Stimulated activated naive CD8-positive, alpha-beta T cell treated with anti-CD3 and anti-CD28 coated beads, Interleukin-15, amount 100 ng/mL, for 72 hours (primary cell): ENCODE measurements at regions not wholly inside any gene's neighbourhood (a gene's known extent, or its start where the extent isn't known, plus 50 kb on each side); places are given as distances from the start of the nearest gene placed in this dataset.
"Not testable (repeated sequence)": the region's sequence is repeated elsewhere in the genome, so short reads cannot be mapped to it uniquely, and the experiment has no call there.

Experiments used
- ATAC-seq: fragments of 150-1000 bp; cut with Tn5 transposase; 2 replicates; pipeline ENCODE4 v1.10.0; 2021; ENCODE audit warnings: mild to moderate bottlenecking, moderate library complexity
- DNase-seq, 2 donors: peaks; one replicate each; pipeline ENCODE4 v3.0.0; 2021 to 2022
- H3K27ac Mint-ChIP-seq, 2 donors: one replicate each; pipeline ENCODE4 v1.8.0; 2022; ENCODE audit warnings: mild to moderate bottlenecking in 2 of 2, mixed read lengths in 2 of 2, moderate library complexity in 2 of 2
- H3K27me3 Mint-ChIP-seq: one replicate; pipeline ENCODE4 v1.8.0; 2022; ENCODE audit warnings: mixed read lengths
- H3K4me1 Mint-ChIP-seq: one replicate; pipeline ENCODE4 v1.8.0; 2022; ENCODE audit warnings: mild to moderate bottlenecking, mixed read lengths
- H3K4me3 Mint-ChIP-seq, 2 donors: one replicate each; pipeline ENCODE4 v1.8.0; 2022; ENCODE audit warnings: mild to moderate bottlenecking in 2 of 2, mixed read lengths in 2 of 2, moderate library complexity in 1 of 2
- H3K9me3 Mint-ChIP-seq, 2 donors: one replicate each; pipeline ENCODE4 v1.8.0; 2022; ENCODE audit warnings: mixed read lengths in 2 of 2

DNA sequence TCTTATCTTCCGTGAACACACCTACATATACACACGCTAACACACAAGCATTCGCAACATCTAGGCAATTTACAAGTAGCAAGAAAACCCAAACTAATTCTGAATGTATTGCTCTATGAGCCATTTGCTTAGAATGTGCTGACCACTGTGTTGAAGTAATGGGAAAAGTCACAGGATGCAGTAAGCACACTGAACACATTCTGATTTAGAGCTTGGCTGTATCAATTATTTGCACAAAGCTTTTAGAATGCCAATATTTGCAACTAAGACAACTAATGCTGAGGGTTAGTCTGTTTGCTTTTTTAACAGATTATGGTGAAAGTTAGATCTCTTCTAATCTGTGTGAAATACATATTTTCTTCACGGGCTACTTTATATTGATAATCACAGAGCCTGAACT lies 179.8 kb upstream of the ELAC2 start:
- H3K27ac Mint-ChIP-seq = no peak overlapping the region
- ATAC-seq (no peak), DNase-seq (no peak)
- H3K4me1 Mint-ChIP-seq = no peaks in the 10 kb centered on the region
- peaks cover 0 to 7% of the 10 kb centered on the region in 2 donors for H3K9me3 Mint-ChIP-seq
- no peak overlapping the region for H3K4me3 Mint-ChIP-seq
- H3K27me3 Mint-ChIP-seq = peaks cover 8% of the 10 kb centered on the region

DNA sequence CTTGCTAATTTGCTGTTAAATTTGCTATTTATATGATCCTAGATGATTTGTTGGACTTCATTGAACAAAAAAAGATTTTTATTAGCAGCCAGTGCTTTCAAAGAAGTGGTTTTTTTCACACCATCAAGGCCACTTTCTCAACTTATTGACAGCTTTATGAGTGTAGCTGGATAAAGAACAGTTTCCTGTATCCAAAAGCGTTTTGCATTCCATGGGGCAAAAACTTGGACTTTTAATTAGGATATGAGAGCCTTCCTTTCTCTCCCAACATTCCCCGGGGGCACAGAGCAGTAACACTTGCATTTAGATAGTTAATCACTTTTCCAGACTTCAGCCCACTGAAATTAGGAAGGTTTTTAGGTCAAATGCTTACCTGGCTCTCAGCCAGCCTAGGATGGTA lies 177.1 kb upstream of the ELAC2 start:
- no peak for DNase-seq
- Mint-ChIP-seq H3K27me3 (peaks cover 8% of the 10 kb centered on the region), H3K4me1 (no peaks in the 10 kb centered on the region), H3K27ac (no peak overlapping the region), H3K9me3 (peaks cover 8 to 17% of the 10 kb centered on the region in 2 donors), H3K4me3 (no peak overlapping the region)
- ATAC-seq = no peak

DNA sequence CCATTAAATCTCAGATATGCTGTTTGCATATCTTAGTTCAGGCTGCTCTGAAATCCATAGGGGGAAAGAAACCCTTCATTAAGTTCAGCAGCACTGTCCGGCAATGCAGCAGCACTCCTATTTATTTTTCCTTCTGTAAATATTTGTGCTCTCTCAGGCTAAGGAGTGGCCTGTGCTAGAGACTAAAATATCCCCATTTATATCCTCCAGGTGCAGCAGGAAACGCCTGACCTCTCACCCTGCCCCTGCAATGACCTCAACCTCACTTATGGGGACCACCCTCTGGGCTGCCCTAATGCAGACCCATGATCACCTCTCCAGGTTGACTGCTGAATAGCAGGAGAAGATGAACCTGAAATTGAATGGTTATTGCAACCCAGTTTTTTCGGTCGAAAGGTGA lies 165.0 kb upstream of the ELAC2 start:
- Mint-ChIP-seq H3K9me3 (peaks cover 0 to 6% of the 10 kb centered on the region in 2 donors), H3K4me1 (no peaks in the 10 kb centered on the region), H3K27me3 (no peaks in the 10 kb centered on the region), H3K4me3 (no peak overlapping the region), H3K27ac (no peak overlapping the region)
- DNase-seq (no peak), ATAC-seq (no peak)

DNA sequence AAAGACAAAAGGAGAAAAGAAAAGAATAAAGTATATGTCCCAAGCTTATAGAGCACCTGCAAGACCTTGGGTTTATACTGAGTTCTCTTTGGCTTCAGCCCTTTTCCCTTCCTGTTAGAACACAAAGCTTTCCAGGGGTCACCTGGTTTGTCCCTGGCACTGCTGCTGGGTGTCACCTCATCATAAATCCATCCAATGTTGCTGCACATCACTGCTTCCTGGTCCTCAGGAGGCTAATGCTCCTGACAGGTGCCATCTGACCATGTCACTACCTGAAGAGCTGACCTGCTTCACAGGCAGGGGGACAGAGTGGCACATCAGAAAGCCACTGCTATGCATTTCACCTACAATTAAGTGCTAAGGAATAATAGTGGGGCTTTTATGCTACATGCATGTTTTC lies 164.6 kb upstream of the ELAC2 start:
- H3K4me1 Mint-ChIP-seq = no peaks in the 10 kb centered on the region
- no peak overlapping the region for H3K4me3 Mint-ChIP-seq
- ATAC-seq = no peak
- no peak overlapping the region for H3K27ac Mint-ChIP-seq
- DNase-seq = no peak
- no peaks in the 10 kb centered on the region for H3K27me3 Mint-ChIP-seq
- peaks cover 0 to 6% of the 10 kb centered on the region in 2 donors for H3K9me3 Mint-ChIP-seq

DNA sequence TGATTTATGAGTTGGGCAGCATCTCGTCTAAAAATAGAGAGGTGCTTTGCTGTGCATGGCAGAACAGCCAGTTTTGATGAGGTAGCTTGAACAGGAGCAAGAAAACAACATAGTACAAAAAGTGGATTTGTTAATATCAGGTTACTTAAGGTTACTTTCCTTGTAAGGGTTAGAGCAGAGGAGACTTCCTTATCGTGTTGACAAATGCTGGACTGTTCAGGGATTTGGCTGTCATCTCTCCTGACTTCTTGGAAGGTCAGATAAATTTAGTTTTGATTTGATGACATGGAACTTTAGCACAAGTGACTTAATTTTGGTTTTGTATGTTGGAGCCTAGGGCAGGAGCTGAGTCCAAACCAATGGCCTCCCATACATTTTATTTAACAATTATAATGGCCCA lies 163.9 kb upstream of the ELAC2 start:
- H3K9me3 Mint-ChIP-seq = peaks cover 0 to 2% of the 10 kb centered on the region in 2 donors
- H3K27ac Mint-ChIP-seq = no peak overlapping the region
- no peak overlapping the region for H3K4me3 Mint-ChIP-seq
- DNase-seq (no peak), ATAC-seq (no peak)
- no peaks in the 10 kb centered on the region for H3K4me1 Mint-ChIP-seq
- H3K27me3 Mint-ChIP-seq = no peaks in the 10 kb centered on the region

DNA sequence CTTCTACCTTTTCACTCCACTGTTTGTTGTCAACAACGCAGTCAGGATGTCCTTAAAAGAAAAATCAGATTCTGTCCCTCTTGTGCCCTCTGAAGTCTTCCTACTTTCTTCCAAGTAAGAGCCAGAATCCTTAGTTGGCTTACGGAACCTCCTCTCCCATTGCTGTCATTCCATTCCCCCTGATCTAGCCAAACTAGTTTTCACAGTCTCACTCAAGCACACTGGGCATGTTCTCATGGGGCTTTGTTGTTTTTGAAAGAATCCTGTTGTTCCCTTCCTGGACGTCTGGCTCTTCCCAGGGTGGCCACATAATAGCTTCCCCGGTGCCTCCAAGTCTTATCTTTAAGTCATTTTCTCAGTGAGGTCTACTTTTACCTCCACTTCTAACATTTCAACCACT lies 158.6 kb upstream of the ELAC2 start:
- Mint-ChIP-seq H3K4me3 (no peak overlapping the region), H3K4me1 (no peaks in the 10 kb centered on the region), H3K9me3 (peaks cover 4 to 11% of the 10 kb centered on the region in 2 donors), H3K27me3 (no peaks in the 10 kb centered on the region), H3K27ac (peak overlapping the region in 1 of 2 donors; percentile 5)
- ATAC-seq (no peak), DNase-seq (no peak)

DNA sequence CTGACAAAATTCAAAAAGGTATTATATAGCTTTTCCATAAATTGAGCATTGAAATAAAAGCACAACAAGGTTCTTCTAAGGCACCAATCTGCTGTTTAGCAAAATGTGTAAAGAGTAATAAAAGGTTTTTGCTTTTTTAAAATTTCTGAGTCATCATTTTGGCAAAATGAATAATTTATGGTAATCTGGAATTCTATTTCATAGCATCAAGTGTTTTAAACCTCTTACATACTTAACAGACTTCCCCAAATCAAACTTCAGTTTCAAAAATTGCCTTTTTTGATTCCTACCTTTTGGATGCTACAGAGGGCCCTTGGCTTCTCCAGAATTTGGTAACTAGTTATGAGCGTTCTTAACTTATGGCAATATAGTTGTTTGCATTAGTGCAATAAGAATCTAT lies 154.0 kb upstream of the ELAC2 start:
- H3K4me3 Mint-ChIP-seq = no peak overlapping the region
- no peak for ATAC-seq

DNA sequence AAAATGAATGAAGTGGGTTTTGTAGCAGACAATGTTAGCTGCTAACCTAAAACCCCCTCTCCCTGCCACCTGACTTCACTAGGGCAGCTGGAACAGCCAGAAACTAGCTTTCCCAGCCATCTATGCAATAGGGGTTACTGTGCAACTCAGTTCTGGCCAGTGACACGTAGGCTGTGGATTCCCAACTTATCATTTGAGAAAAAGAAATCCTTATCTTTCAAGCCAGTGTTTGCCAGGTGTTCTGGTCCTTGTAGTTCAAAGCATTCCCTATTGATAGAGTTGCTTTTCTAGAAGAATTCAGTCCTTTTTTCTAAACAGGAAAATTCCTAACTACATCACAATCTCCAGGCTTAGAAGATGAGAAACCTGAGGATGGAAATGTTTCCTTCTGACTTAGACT lies 144.5 kb upstream of the ELAC2 start:
- Mint-ChIP-seq H3K27me3 (no peaks in the 10 kb centered on the region), H3K27ac (no peak overlapping the region), H3K4me1 (no peaks in the 10 kb centered on the region), H3K9me3 (no peaks in the 10 kb centered on the region), H3K4me3 (no peak overlapping the region)
- ATAC-seq = no peak
- no peak for DNase-seq

More for the DNA sequence above, 154.0 kb upstream of the ELAC2 start:
- H3K4me1 Mint-ChIP-seq = no peaks in the 10 kb centered on the region
- H3K9me3 Mint-ChIP-seq = peaks cover 13 to 29% of the 10 kb centered on the region in 2 donors
- DNase-seq = no peak
- H3K27ac Mint-ChIP-seq = no peak overlapping the region
- H3K27me3 Mint-ChIP-seq = no peaks in the 10 kb centered on the region

DNA sequence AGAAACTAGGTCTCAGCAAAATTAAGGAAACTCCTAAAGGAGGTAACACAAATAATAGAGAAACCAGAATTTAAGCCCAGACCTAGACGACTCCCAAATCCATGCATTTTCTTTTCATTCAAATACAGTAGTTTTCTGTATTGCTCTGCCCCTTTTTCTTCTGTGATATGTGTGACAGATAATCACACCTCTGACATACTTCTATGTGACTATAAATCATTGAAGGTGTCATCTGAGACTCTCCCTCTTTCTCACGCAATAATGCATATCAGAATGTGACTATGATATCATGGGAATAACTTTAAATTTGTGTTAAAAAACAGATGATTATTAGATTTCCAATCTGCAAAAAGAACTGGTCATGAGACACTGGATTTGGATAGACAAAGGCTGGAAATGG lies 143.0 kb upstream of the ELAC2 start:
- no peak overlapping the region for H3K27ac Mint-ChIP-seq

DNA sequence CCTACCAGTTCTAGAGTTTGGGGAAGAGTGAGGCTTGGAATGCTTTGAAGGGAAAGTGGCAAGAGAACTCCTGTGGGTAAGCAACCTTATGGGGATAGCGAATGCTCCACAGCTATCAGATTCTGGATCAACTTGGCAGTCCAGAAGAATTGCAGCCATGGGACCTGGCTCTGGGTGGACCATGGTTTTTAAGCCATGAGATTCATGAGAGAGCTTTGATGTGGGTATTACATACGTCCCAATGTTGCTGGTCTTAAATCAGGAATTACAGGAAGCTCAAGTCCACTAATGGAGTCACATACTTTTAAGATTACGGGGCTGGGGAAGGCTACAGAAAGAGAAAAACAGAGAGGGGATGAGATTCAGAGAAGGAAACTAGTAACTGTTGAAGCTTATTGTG lies 142.5 kb upstream of the ELAC2 start:
- no peaks in the 10 kb centered on the region for H3K27me3 Mint-ChIP-seq
- H3K27ac Mint-ChIP-seq = no peak overlapping the region
- no peaks in the 10 kb centered on the region for H3K4me1 Mint-ChIP-seq
- H3K4me3 Mint-ChIP-seq = no peak overlapping the region
- no peaks in the 10 kb centered on the region for H3K9me3 Mint-ChIP-seq
- ATAC-seq (no peak), DNase-seq (no peak)

More for the DNA sequence above, 143.0 kb upstream of the ELAC2 start:
- Mint-ChIP-seq H3K9me3 (no peaks in the 10 kb centered on the region), H3K27me3 (no peaks in the 10 kb centered on the region), H3K4me1 (no peaks in the 10 kb centered on the region), H3K4me3 (no peak overlapping the region)
- ATAC-seq = no peak
- no peak for DNase-seq

DNA sequence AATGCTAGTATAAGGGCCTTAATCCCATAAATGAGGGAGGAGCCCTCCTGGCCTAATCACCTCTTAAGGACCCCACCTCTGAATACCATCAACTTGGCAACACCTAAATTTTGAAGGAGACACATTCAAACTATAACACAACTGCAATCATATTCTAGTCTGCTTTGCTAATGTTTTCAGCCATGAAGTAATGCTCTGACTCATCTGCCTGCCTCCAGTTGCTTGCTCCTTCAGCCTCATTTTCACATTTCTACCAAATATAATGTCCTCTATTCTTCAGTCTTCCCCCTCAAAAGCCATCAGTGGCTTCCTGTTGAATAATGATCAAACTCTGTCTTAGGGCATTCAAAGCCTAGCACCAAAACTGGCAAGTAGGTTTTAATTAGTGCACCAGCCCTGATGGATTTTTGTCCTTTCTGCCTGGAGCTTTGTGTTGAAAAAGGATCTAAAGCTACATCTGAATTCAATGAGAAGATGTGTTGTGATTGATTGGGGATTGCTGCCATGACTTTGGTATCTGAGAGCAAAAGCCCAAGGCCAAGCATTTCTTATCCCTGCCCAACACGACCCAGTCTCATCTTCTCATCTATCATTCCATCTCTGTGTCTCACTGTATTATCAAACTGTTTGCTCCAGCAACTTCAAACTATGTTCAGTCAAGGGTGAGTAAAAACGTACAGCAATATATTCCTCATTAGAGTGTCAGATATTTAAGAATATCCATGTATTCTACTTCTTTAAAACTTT lies 140.8 kb upstream of the ELAC2 start:
- H3K27ac Mint-ChIP-seq = no peak overlapping the region
- no peak overlapping the region for H3K4me3 Mint-ChIP-seq
- no peaks in the 10 kb centered on the region for H3K9me3 Mint-ChIP-seq
- H3K27me3 Mint-ChIP-seq = no peaks in the 10 kb centered on the region
- no peaks in the 10 kb centered on the region for H3K4me1 Mint-ChIP-seq
- DNase-seq (no peak), ATAC-seq (no peak)

DNA sequence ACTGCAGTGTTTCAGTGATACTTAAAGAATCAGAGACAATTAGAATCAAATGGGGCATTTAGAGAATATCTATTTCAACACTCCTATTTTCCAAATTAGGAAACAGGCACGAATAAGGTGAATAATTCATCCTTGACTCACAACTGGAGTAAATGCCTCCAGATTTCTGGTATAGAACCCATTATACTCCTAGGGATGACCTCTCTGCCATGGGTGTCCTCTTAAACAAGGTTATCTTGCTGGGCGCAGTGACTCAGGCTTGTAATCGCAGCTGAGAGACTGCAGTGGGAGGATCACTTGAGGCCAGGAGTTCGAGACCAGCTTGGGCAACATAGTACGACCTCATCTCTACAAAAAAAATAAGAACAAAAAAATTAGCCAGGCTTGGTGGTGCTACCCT lies 139.8 kb upstream of the ELAC2 start:
- DNase-seq (no peak), ATAC-seq (no peak)
- Mint-ChIP-seq H3K27ac (no peak overlapping the region), H3K4me1 (no peaks in the 10 kb centered on the region), H3K27me3 (no peaks in the 10 kb centered on the region), H3K9me3 (no peaks in the 10 kb centered on the region), H3K4me3 (no peak overlapping the region)

DNA sequence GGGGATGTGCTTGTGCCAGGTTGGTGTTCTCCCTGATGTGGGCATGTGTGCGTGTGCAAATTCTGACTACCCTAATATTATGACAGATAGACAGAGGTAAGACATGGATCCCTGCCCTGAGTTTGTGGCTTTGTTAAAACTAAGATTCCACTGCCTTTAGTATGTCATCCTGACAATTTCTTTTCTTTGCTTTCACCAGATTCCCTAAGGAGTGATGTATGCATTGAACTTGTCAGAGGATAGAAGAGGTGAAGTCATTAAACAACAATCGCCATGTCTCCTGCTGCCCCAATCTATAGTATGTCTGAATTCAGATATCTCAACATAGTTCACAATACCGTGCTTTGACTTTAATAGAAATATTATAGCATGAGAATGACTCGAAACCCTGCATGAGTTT lies 137.1 kb upstream of the ELAC2 start:
- no peak for ATAC-seq
- Mint-ChIP-seq H3K27ac (no peak overlapping the region), H3K9me3 (no peaks in the 10 kb centered on the region), H3K27me3 (no peaks in the 10 kb centered on the region), H3K4me3 (no peak overlapping the region), H3K4me1 (no peaks in the 10 kb centered on the region)
- DNase-seq = no peak

DNA sequence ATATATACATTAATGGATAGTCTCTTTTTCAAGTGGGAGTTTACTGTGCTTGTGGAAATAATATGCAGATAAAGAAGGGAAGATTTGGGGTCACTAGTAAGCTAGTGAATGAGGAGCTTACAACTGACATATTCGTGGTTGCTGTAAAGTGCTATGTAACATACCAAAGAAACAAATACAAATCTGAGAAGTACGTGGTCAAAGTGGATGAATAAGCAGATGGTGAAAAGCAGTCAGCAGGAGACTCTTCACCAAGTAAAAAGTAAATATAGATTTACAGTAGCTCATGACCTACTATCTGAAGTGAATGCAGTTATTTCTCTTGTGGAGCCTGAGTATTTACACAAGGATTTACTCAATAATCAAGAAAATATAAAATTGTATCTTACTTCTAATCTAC lies 136.6 kb upstream of the ELAC2 start:
- no peak overlapping the region for H3K27ac Mint-ChIP-seq
- no peak for ATAC-seq
- H3K4me1 Mint-ChIP-seq = no peaks in the 10 kb centered on the region
- H3K4me3 Mint-ChIP-seq = no peak overlapping the region
- DNase-seq = no peak
- H3K27me3 Mint-ChIP-seq = no peaks in the 10 kb centered on the region
- H3K9me3 Mint-ChIP-seq = no peaks in the 10 kb centered on the region

DNA sequence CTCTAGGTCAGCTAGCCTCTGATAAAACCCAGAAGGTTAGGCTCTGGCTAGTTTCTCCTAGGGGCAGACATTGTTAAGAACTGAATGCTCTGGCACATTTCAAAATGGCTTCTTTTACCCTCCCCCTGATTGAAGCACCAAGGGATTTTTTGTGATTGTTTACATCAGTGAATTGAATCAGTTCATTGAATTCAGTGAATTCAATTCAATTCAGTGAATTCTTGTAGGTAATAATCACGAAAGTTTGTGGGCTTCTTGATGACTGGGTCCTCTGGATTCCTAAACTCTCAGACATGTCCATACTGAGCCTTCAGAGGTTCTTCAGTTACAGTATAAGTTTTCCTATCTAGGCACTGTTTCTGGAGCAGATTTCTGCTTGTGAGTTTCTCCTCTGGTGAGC lies 135.2 kb upstream of the ELAC2 start:
- no peak overlapping the region for H3K27ac Mint-ChIP-seq
- H3K9me3 Mint-ChIP-seq = no peaks in the 10 kb centered on the region
- peaks cover 5% of the 10 kb centered on the region for H3K27me3 Mint-ChIP-seq
- no peak overlapping the region for H3K4me3 Mint-ChIP-seq
- no peaks in the 10 kb centered on the region for H3K4me1 Mint-ChIP-seq
- DNase-seq (no peak), ATAC-seq (no peak)

DNA sequence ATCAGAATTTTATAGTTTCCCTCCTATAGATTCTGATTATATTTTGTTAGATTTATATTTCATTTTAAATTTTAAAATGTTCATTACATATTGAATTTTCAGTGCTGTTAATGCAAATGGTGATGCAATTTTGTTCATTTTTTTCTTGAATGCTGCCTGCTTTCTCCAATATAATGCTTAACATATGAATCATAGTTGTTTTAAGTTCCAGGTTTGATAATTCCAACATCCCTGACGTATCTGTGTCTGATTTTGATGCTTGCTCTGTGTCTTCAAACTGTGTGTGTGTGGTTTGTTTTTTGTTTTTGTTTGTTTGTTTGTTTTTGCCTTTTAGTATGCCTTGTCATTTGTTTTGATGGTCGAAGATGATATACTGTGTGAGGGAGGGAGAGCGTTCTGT lies 134.7 kb upstream of the ELAC2 start:
- H3K4me3 Mint-ChIP-seq = no peak overlapping the region
- H3K4me1 Mint-ChIP-seq = no peaks in the 10 kb centered on the region
- no peak for ATAC-seq
- peaks cover 0 to 5% of the 10 kb centered on the region in 2 donors for H3K9me3 Mint-ChIP-seq
- DNase-seq = no peak
- H3K27me3 Mint-ChIP-seq = peaks cover 11% of the 10 kb centered on the region
- no peak overlapping the region for H3K27ac Mint-ChIP-seq

DNA sequence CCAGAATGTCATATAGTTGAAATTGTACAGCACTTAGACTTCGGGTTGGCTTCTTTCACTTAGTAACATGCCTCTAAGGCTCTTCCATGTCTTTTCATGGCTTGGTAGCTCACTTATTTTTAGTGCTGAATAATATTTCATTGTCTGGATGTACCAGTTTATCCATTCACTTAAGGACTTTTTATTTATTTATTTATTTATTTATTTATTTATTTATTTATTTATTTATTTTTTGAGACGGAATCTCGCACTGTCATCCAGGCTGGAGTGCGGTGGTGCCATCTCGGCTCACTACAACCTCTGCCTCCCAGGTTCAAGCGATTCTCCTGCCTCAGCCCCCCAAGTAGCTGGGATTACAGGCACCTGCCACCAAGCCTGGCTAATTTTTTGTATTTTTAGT lies 132.9 kb upstream of the ELAC2 start:
- not testable (repeated sequence) for H3K9me3 Mint-ChIP-seq, H3K27ac Mint-ChIP-seq, DNase-seq

More for the DNA sequence above, 132.9 kb upstream of the ELAC2 start:
- H3K4me1 Mint-ChIP-seq, ATAC-seq, H3K4me3 Mint-ChIP-seq: not testable (repeated sequence)
- peaks cover 12% of the 10 kb centered on the region for H3K27me3 Mint-ChIP-seq
